GM18505 (cell line): ENCODE measurements at regions not wholly inside any gene's neighbourhood (a gene's known extent, or its start where the extent isn't known, plus 50 kb on each side); places are given as distances from the start of the nearest gene placed in this dataset.

Source experiments
- ATAC-seq: cut with Tn5 transposase; IDR thresholded peaks from one replicate; pipeline ENCODE4 v1.9.1; 2021; ENCODE audit not compliant: unreplicated experiment
- POLR2A ChIP-seq: IDR thresholded peaks from 4 replicates; pipeline ENCODE4 v1.6.1; 2011; ENCODE audit warnings: borderline replicate concordance; ENCODE audit not compliant: insufficient read depth, insufficient read length; ENCODE audit errors: extremely low read depth

DNA sequence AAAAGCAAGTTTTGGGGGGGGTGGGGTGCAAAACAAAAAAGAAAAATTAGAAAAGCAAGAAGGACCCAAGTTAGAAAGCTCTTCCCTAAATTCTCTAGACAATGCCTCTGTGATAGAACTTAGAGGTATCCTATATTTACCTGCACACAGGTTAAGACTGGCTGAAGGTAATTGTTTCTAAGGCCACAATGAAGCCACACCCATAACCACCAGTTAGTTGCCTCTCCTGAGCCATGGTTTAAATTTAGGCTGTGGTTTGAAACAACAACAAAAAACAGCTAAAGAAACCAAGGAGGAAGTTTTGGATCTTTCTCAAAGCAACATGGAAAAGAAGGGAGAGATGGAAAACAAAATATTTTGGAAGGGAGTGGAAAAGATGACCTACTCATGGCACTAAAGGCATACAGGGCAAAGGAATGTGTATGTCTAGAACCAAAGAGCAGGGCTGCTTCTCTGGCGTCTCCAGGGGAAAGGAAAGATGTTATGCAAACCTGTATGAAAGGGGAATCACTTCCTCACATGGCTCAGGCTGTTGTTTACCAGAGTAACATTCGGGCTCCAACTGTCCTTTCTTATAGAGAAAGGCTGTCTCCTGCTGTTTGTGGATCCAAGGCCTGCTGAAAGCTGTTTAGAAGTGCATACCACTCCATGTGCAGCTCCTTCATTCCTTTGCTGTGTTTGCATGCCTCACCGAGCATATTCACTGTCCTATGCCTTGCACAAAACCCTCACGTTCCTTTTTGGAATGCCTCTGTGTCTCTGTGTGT is 408.9 kb upstream of the MPDZ start:
- no peak for TF ChIP-seq POLR2A
- no peak for ATAC-seq

DNA sequence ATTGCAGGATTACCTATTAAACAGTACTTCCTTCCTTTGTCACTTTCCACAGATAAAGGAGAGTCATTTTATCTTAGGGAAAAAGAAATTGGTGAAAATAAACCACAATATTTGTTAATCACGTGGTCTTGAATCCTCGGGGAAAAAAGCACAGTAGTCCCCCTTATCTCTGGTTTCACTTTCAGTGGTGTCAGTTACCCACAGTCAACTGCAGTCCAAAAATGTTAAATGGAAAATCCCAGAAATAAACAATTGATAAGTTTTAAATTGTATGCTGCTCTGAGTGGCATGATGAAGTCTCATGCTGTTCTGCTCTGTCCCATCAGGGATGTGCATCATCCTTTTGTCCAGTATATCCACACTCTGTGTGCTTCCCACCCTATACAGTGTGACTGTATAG is 405.2 kb upstream of the MPDZ start:
- no peak for TF ChIP-seq POLR2A
- no peak for ATAC-seq

DNA sequence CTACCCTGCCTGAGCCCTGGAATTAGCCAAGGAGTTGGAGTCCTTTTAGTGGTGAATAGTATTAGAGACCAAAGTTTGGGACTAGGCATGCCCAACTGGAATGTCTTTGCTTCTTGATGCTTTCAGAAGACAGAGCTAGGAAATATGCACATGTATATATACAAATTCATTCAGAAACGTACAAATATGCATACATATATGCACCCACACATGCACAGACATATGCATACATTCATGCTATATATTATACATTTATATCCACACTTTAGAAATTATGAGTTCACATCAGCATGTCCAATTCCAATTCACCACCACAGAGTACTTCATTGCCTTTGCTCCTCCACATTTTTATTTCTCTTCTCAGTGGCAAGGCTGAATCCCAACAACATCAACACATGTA is 398.3 kb upstream of the MPDZ start:
- no peak for ATAC-seq
- TF ChIP-seq POLR2A, result no peak

DNA sequence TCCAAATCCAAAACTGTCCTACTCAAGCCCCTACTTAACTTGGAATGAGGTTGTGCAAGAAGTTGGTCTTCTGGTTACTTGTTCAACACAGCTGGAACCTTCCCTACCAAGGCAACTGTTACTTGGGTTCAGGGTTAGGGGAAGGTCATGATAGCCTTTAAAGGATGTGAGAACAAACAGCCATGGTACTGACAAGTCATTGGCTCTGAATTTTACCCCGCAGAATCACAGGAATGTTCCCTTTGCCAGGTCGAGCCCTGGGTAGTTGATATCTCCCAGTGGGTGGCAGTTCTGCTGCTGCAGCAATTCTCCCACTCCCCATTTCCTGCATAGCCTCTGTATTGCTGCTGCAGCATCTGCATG is 396.1 kb upstream of the MPDZ start:
- TF ChIP-seq POLR2A, result no peak
- ATAC-seq, result no peak

DNA sequence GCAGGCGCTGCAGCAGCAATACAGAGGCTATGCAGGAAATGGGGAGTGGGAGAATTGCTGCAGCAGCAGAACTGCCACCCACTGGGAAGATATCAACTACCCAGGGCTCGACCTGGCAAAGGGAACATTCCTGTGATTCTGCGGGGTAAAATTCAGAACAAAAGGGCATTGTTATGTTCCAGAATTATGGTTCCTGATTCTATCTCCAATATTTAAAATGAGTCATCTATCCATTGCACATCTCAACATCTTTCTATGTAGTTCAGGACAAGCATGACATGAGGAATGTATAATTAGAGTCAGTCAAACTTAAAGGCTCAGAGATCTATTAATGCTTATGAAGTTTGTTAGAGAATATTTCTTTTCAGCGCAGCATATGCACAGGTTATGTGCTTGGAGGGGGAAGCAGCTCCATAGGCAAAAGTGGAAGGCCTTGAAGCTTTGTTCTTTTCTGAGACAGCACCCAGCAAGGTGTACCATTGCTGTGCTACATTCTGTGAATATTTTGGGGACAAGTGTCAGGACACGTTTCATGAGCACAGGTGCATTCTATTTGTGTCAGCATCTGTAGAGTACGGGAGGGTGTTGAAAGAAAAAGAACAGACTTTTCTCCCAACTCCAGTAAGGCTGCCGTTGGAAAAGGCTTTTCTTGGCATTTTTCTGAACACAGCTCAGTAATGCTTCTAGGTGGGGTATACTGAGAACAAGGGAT is 395.6 kb upstream of the MPDZ start:
- TF ChIP-seq POLR2A, result no peak
- ATAC-seq, result no peak

DNA sequence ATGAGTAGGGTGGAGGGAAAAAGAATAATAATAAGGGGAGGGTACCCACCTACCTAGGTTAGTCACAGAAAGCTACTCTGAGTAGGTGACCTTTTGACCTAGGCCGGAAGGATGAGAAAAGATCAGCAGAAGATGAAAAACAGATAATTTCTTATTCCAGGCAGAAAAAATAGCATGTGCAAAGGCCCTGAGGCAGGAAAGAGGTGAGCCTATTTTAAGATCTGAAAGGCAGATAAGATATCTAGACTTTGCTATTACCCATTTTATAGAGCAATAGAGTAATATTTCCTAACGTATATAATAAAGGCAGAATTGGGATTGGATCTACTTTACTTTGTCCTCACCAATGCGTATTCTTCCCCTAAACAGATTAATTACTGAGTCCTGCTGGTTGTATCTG is 393.9 kb upstream of the MPDZ start:
- TF ChIP-seq POLR2A, result no peak
- ATAC-seq, result no peak

DNA sequence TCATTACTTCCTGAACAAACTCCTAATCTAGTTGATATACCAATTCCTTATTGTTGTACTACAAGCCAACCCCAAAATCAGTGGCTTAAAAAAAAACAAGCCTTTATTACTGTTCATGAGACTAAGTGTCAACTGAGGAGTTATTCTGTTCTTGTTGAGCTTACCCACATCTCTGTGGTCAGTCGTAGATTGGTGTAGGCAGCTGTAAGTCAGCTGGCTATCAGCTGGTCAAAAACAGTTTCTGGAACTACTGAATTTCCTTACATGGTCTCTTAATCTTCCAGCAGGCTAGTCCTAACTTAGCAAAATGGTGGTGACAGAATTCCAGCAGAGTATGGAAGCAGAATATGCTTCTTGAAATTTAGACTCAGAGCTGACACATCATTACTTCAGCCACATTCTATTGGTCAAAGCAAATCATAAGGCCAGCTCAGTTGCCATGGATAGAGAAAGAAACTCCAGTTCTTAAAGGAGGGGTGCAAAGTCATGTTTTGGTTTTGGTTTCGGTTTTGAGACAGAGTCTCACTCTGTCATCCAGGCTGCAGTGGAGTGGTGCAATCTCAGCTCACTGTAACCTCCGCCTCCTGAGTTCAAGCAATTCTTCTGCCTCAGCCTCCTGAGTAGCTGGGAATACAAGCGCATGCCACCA is 386.1 kb upstream of the MPDZ start:
- no peak for ATAC-seq
- no peak for TF ChIP-seq POLR2A

- no peak for TF ChIP-seq POLR2A
- ATAC-seq, result no peak
These were observed 381.5 kb upstream of the MPDZ start for GRCh38 chr9:13661014-13661413.

DNA sequence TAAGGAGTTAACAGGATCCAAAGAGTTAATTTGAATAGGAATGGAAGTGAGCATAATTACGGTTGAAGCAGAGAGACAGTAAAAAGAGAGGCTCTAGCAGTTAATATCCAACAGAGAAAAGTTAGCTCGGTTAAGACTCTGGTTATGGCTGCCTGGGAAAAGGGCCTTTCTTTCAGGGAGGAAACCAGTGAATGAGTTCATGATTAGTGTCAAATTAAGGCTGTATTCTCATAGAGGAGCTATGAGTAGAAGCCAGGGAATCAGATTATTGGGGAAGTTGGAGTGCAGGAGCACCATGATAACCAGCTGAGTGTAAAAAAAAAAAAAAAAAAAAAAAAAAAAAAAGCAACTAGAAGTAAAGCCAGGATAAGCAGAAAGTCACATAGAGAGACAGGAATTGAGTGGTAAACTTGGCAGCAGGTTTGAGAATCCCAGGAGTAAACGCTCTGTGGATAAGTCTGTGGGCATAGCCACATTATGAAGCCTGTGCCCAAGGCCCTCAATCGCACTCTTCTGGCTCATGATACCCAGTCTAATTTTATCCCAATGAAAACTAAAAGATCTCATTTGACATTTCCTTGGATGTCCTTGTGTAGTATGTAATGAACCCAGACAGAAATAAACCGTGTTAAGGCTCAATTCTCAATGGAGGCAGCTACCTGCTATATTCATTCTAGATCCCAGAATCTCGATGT is 372.6 kb upstream of the MPDZ start:
- no peak for ATAC-seq
- TF ChIP-seq POLR2A, result no peak

- TF ChIP-seq POLR2A, result no peak
- ATAC-seq, result no peak
These were observed 372.0 kb upstream of the MPDZ start for GRCh38 chr9:13651526-13651925.

GRCh38 chr9:13648676-13649075 is 369.2 kb upstream of the MPDZ start:
- no peak for ATAC-seq
- TF ChIP-seq POLR2A, result no peak

DNA sequence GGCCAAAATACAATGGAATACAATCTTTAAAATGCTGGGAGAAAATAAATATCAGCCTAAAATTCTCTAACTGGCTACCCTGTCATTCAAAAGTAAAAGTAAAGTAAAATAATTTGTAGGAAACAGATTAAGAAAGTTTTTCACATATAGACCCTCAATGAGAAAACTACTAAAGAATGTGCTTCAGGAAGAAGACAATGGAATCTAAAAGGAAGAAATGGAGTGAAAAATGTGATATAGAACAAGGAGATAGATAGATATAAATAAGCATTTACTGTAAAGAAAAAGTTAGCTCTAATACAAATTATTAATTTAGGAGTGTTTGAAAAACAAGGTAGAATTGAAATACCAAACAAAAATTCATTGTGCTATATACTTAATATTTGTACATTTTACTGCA is 368.6 kb upstream of the MPDZ start:
- ATAC-seq, result no peak
- no peak for TF ChIP-seq POLR2A

DNA sequence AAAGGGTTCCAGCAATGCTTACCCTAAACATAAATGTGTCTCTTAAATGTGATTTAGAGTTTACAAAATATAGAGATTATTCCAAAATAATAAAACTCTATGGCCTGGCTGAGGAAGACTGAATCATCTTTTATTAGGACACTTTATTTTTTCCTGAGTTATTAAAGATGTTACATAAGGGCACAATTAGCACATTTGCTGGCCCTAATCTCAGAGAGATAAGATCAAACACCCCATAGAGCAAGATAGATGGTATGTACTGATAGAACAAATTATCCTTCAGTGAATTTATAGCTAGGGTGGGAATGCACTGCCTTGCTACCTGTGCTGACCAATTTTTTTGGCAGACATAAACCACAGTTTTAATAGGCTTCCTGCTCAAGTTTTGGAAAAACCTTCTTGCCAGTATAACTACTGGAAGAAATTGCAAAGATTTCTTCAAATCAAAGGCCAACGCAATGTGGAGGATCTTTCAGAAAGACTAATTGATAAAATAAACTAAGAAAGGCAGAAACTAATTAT is 367.1 kb upstream of the MPDZ start:
- no peak for TF ChIP-seq POLR2A
- ATAC-seq, result no peak
